Breast epithelium (tissue), 4 donors: ENCODE measurements at regions not wholly inside any gene's neighbourhood (a gene's known extent, or its start where the extent isn't known, plus 50 kb on each side); places are given as distances from the start of the nearest gene placed in this dataset.

Experiments used
- DNase-seq, 2 donors: peaks; one replicate each; pipeline ENCODE4 v3.0.0-alpha.2; 2019; ENCODE audit warnings: low spot score in 2 of 2
- H3K27ac ChIP-seq, 2 donors: fragments of 200-600 bp; sonication (generic) in 1 of 2; one replicate each; pipeline ENCODE4 v1.5.1; 2016 to 2019; ENCODE audit warnings: mild to moderate bottlenecking in 1 of 2
- H3K27me3 ChIP-seq, 2 donors: fragments of 200-600 bp; sonication (generic) in 1 of 2; one replicate each; pipeline versions ENCODE4 v1.5.1 to v1.6.0; 2017 to 2019; ENCODE audit warnings: control low read depth in 1 of 2, mild to moderate bottlenecking in 1 of 2
- H3K36me3 ChIP-seq: fragments of 200-600 bp; one replicate; pipeline ENCODE4 v1.5.1; 2019
- H3K4me1 ChIP-seq, 2 donors: fragments of 200-600 bp; sonication (generic); one replicate each; pipeline ENCODE4 v1.5.1; 2016 to 2019; ENCODE audit warnings: control low read depth in 1 of 2
- H3K4me3 ChIP-seq, 3 donors: fragments of 200-600 bp; sonication (generic); 1 replicate in 2 of 3; 2 replicates in 1 of 3; pipeline ENCODE4 v1.5.1; 2016 to 2019; ENCODE audit warnings: mild to moderate bottlenecking in 3 of 3, moderate library complexity in 2 of 3
- H3K9me3 ChIP-seq, 2 donors: fragments of 200-600 bp; sonication (generic) in 1 of 2; one replicate each; pipeline ENCODE4 v1.5.1; 2016 to 2019; ENCODE audit warnings: control low read depth in 1 of 2
- POLR2A ChIP-seq: fragments of 450-650 bp; IDR thresholded peaks from one replicate; pipeline ENCODE4 v1.6.1; 2016; ENCODE audit warnings: antibody characterized with exemption, mild to moderate bottlenecking, moderate library complexity
- POLR2AphosphoS5 ChIP-seq, 3 donors: sonication (generic); formaldehyde crosslinking; IDR thresholded peaks; one replicate each; pipeline ENCODE4 v1.6.1; 2017; ENCODE audit warnings: antibody characterized with exemption in 3 of 3
- intact Hi-C: fragments of 100-400 bp; cut with DNase I; formaldehyde crosslinking; loops from one replicate; pipeline ENCODE4 v1.15.1; 2023; ENCODE audit warnings: low total_unique reads
- TF ChIP-seq, protein P1 (sequence below), 3 donors: fragments of 450-650 bp; IDR thresholded peaks; one replicate each; pipeline ENCODE4 v1.5.1; 2016 to 2017; ENCODE audit warnings: antibody characterized with exemption in 3 of 3, mild to moderate bottlenecking in 3 of 3, moderate library complexity in 3 of 3

- intact Hi-C loops: no loop called here
- Histone ChIP-seq H3K4me3 (no peak overlapping the region), H3K36me3 (no peaks in the 10 kb centered on the region), H3K27ac (no peak overlapping the region), H3K4me1 (no peaks in the 10 kb centered on the region), H3K27me3 (no peaks in the 10 kb centered on the region), H3K9me3 (no peaks in the 10 kb centered on the region)
- no peak for DNase-seq
- TF ChIP-seq POLR2A: no peak
- TF ChIP-seq POLR2AphosphoS5 (IDR thresholded peaks at IDR 0.05): no peak
- TF ChIP-seq, protein P1, sequence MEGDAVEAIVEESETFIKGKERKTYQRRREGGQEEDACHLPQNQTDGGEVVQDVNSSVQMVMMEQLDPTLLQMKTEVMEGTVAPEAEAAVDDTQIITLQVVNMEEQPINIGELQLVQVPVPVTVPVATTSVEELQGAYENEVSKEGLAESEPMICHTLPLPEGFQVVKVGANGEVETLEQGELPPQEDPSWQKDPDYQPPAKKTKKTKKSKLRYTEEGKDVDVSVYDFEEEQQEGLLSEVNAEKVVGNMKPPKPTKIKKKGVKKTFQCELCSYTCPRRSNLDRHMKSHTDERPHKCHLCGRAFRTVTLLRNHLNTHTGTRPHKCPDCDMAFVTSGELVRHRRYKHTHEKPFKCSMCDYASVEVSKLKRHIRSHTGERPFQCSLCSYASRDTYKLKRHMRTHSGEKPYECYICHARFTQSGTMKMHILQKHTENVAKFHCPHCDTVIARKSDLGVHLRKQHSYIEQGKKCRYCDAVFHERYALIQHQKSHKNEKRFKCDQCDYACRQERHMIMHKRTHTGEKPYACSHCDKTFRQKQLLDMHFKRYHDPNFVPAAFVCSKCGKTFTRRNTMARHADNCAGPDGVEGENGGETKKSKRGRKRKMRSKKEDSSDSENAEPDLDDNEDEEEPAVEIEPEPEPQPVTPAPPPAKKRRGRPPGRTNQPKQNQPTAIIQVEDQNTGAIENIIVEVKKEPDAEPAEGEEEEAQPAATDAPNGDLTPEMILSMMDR (IDR thresholded peaks at IDR 0.05): no peak
Observed at GRCh38 chr6:142653710-142654420, 291.1 kb downstream of the HIVEP2 start.

- Histone ChIP-seq H3K27me3 (no peaks in the 10 kb centered on the region), H3K36me3 (no peaks in the 10 kb centered on the region), H3K4me3 (no peak overlapping the region), H3K4me1 (no peaks in the 10 kb centered on the region), H3K9me3 (no peaks in the 10 kb centered on the region), H3K27ac (no peak overlapping the region)
- TF ChIP-seq POLR2AphosphoS5 (IDR thresholded peaks at IDR 0.05) (no peak), POLR2A (no peak)
- TF ChIP-seq, protein P1 (IDR thresholded peaks at IDR 0.05): no peak
- no peak for DNase-seq
- intact Hi-C loops: no loop called here
Observed at GRCh38 chr6:142659661-142660060, 285.3 kb downstream of the HIVEP2 start.

- TF ChIP-seq, protein P1 (IDR thresholded peaks at IDR 0.05): no peak
- TF ChIP-seq POLR2A (no peak), POLR2AphosphoS5 (IDR thresholded peaks at IDR 0.05) (no peak)
- Histone ChIP-seq H3K4me1 (no peaks in the 10 kb centered on the region), H3K27me3 (no peaks in the 10 kb centered on the region), H3K36me3 (no peaks in the 10 kb centered on the region), H3K4me3 (no peak overlapping the region), H3K9me3 (no peaks in the 10 kb centered on the region), H3K27ac (no peak overlapping the region)
- DNase-seq: no peak
- intact Hi-C loops: no loop called here
Observed at GRCh38 chr6:142665393-142665792, 279.6 kb downstream of the HIVEP2 start.

GRCh38 chr6:142666599-142667185, 278.3 kb downstream of the HIVEP2 start:
- Histone ChIP-seq H3K4me1 (no peaks in the 10 kb centered on the region), H3K9me3 (no peaks in the 10 kb centered on the region), H3K4me3 (no peak overlapping the region), H3K27me3 (no peaks in the 10 kb centered on the region), H3K27ac (no peak overlapping the region), H3K36me3 (no peaks in the 10 kb centered on the region)
- no peak for TF ChIP-seq POLR2A
- TF ChIP-seq, protein P1 (IDR thresholded peaks at IDR 0.05): no peak
- no peak for TF ChIP-seq POLR2AphosphoS5 (IDR thresholded peaks at IDR 0.05)
- intact Hi-C loops: no loop called here
- no peak for DNase-seq
